Erythroblast (primary cell): ENCODE measurements at regions not wholly inside any gene's neighbourhood (a gene's known extent, or its start where the extent isn't known, plus 50 kb on each side); places are given as distances from the start of the nearest gene placed in this dataset.

Experiments
- GATA1 ChIP-seq: IDR thresholded peaks from 2 replicates; pipeline ENCODE4 v1.6.1; 2011; ENCODE audit warnings: low read depth, mild to moderate bottlenecking, control low read depth, low read length, moderate library complexity
- POLR2A ChIP-seq: IDR thresholded peaks from 2 replicates; pipeline ENCODE4 v1.6.1; 2011; ENCODE audit warnings: mild to moderate bottlenecking, low read length

DNA sequence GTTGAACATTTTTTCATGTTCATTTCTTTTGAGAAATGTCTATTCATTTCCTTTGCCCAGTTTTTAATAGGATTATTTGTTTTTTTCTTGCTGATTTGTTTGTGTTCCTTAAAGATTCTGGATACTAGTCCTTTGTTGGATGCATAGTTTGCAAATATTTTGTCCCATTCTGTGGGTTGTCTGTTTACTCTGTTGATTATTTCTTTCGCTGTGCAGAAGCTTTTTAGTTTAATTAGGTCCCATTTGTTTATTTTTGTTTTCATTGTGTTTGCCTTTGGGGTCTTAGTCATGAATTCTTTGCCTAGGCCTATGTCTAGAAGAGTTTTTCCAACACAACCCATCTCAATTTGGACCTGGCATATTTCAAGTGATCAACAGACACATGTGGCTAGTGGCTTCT, 116.1 kb upstream of the GALNT2 start:
- TF ChIP-seq POLR2A (no peak), GATA1 (no peak)
